ENCODE measurements at regions not wholly inside any gene's neighbourhood (a gene's known extent, or its start where the extent isn't known, plus 50 kb on each side); places are given as distances from the start of the nearest gene placed in this dataset.

GRCh38 chr3:41106691-41107090 is 92.6 kb upstream of the CTNNB1 start:
- DNase-seq (ENCODE audit: low read depth): no peak

DNA sequence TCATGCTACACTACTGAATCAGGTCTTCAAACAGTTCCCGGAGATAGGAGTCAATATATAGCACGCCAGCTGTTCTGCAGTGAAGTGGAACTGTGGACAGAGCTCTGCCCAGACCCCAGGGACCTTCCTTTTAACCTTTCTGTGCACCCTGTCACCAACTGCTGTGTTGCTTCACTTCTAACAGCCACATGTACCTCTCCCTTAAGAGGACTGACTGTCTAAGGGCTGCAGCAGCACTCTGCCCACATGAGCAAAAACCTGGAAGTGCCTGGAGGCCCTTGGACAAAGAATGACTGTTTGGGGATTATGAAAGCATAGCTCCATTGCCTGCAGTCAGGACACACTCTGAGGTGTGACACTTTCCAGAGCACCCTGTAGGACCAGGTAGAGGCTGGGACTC is 88.3 kb upstream of the CTNNB1 start:
- DNase-seq (ENCODE audit: low read depth): no peak

- no peak for DNase-seq (ENCODE audit: low read depth)
Observed at GRCh38 chr3:41112466-41112865, 86.8 kb upstream of the CTNNB1 start.

GRCh38 chr3:41115069-41115468 is 84.2 kb upstream of the CTNNB1 start:
- no peak for DNase-seq (ENCODE audit: low read depth)

DNA sequence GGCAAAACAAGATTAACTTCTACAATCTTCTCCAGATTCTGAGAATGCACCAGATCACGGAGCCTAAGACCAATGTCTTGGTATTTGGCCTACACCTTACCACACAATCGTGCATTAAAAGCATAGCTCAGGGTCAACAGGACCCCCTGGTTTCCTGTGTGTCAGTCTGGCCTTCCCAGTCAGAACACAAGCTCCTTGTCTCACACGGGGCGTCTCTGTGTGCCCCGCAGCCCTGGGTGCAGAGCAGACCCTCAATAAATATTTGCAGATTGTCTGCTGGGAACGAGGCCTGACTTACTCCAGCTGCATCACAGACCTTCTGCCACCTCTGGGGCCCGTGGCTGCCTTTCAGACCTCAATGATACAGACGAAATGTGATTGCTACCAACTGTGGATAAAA is 82.5 kb upstream of the CTNNB1 start:
- no peak for DNase-seq (ENCODE audit: low read depth)

GRCh38 chr3:41117398-41117870 is 81.9 kb upstream of the CTNNB1 start:
- peak; percentile 99 for DNase-seq (ENCODE audit: low read depth)

GRCh38 chr3:41118461-41119390 is 80.6 kb upstream of the CTNNB1 start:
- DNase-seq (ENCODE audit: low read depth): no peak

DNA sequence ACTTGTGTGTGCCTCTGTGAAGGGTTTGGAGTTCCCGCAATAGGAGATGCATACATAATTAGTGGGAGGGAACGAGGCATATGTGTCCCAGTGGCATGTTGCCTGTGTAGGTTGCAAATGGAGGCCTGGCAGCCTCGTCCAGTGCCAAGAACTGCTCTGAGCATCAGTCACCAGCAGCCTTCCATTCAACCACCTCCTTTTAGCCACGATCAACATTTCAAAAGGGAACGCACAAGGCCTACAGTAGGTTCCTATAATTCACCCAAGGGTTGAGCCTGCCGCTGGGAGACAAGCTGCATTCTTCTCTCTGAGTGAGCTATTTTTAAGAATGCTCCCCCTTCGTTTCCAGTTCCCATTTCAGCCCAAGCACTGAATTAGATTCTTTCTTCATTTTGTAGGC is 78.8 kb upstream of the CTNNB1 start:
- DNase-seq (ENCODE audit: low read depth): no peak

DNA sequence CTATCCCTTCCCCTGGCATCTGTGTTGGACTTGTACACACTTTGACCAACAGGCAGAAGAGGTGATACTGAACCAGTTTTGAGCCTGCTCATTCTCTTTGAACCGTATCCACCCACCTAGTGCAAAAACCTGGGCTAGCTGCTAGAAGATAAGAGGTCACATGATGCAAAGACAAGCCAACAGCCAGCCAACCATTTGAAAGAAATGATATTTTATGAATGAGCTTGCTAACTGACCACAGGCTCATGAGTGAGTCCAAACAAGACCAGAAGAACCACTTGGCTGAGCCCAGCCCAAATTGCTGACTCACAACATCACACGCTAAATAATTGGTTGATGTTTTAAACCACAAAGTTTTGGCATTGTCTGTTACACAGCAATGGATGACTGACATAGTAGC is 74.0 kb upstream of the CTNNB1 start:
- DNase-seq (ENCODE audit: low read depth): no peak

- DNase-seq (ENCODE audit: low read depth): no peak
Observed at GRCh38 chr3:41126472-41126871, 72.8 kb upstream of the CTNNB1 start.

DNA sequence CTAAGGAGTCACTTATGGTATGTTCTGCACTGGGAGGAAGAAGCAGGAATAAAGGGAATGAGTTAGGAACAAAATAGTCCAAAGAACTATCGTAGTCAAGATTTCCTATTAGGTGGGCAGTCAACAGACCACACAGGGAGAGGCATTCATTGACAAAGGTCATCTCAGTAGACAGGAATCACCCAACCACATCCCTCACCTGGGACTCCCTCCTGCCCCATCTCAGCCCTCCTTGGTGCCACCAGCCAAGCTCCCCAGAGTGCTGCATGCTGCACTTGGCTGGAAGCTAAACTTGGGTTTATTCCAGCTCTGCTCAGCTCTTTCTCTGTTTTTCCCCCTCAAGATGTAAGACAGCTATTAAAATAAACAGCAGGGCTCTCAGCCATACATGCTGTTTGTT is 72.3 kb upstream of the CTNNB1 start:
- DNase-seq (ENCODE audit: low read depth): no peak

GRCh38 chr3:41127414-41127813 is 71.9 kb upstream of the CTNNB1 start:
- DNase-seq (ENCODE audit: low read depth): no peak

DNA sequence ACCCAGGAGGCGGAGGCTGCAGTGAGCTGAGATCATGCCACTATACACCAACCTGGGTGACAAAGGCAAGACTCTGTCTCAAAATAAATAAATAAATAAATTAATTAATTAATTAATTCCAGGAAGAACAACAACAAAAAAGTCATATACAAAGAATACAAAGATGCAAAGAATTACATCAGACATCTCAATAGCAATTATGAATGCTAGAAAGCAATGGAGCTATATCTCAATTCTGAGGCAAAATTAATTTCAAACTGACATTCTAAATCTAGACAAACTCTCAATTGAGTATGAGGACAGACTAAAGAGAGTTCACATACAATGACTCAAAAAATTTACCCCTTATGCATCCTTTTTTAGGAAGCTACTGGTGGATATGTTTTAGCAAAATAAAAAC is 69.6 kb upstream of the CTNNB1 start:
- DNase-seq (ENCODE audit: low read depth): no peak

GRCh38 chr3:41131224-41131623 is 68.1 kb upstream of the CTNNB1 start:
- DNase-seq (ENCODE audit: low read depth): peak; percentile 8

DNA sequence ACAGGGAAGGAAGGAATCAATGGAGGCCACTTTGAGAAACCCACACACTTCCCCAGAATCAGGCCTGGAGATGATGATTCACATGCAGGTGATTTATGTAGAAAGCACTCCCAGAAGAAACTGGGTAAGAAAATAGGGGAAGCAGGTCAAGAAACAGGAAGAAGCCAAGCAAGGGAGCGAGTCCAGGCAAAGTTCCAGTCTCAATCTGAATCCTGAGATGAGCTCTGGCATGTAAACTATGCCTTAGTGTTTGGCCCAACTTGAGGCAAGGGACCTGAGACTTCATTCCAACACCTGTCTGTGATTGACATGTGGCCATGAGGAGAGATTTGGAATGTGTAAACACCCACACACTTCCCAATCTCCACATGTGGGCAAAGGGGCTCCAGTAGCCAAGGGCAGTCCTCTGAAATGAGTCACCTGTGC is 61.6 kb upstream of the CTNNB1 start:
- DNase-seq (ENCODE audit: low read depth): no peak

DNA sequence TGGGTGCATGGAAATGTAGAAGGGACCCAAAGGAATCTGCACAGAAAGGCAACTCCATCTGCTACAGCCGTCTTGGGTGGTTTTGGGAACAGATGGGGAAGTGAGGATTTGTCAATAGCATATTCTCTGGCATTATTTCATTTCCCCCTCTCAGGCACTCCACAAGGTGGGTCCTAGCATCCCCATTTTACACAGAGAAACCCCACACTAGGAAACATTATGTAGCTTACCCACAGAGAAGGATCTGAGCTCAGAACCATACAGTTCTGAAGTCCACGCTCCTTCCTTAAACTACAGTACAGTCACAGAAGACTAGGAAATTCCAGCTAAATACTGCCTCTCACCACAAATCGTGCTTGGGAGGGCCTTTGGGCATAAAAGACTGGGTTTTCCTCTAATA is 61.2 kb upstream of the CTNNB1 start:
- DNase-seq (ENCODE audit: low read depth): no peak

DNA sequence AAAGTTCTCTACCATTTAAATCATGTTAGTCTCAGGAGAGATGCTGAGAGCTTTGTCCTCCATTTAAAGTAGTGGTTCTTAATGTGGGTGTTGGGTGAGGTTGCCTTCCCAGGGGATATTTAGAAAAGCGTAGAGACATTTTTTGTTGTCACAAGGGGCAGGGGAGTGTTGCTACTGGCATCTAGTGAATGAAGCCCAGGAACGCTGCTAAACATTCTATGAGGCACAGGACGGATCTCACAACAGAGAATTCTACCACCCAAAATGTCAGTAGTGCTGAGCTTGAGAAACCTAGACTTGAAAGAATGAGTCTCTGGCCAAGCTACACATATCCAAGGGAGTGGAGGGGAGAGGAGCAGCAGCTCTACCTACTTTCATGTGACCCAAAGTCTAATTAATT is 60.7 kb upstream of the CTNNB1 start:
- DNase-seq (ENCODE audit: low read depth): no peak

GRCh38 chr3:41140242-41140641 is 59.1 kb upstream of the CTNNB1 start:
- no peak for DNase-seq (ENCODE audit: low read depth)

DNA sequence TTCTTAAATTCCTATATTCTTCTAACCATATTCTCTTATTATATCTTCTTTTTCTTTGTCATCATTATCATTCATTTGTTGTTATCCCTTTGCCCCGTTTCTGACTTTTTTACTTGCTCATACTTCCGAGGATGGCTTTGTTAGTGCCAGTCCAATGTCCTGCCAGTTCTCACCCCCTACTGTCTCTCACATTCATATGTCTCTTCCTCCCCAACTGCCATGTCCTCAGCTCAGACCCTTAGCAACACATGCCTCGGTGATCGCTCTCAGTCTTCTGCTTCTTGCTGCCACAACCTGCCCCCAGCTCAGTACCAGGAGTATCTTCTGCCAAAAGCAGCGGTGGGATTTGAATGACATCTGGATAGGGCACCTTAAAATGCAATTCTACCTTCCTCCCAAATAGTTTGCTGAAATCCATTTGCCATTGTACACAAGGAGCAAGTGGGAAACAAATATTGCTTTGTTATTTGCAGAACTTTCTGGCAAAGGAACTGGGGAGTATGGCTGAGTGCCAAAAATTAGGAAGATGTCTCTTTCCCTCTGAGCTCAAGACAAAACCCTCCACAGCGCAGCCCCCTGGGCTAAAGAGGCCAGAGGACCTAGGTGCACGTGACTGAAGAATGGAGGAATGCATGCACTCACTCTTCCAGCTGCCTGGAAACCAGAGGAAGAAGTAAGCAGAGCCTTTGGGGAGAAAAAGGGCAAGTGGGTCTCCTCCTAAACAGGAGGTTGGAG is 57.7 kb upstream of the CTNNB1 start:
- DNase-seq (ENCODE audit: low read depth): no peak

GRCh38 chr3:41143421-41144031 is 55.8 kb upstream of the CTNNB1 start:
- DNase-seq (ENCODE audit: low read depth): no peak

DNA sequence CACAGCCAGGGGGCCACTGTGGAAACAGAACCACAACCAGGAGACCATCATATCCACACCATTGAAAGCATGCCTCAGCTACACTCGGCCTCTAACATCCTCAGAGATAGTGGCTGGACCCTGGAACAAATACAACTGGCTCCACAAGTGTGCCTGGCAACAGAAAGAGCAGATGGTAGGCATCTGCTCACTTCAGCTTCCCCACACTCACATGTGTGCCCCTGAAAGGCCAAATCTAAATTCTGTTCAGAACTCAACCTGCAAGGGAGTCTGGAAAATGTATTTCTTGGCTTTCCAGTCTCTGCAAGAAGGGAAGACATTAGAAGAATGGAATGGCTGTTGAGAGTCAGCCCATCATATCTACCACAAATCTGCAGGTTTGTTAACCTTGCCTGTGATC is 54.7 kb upstream of the CTNNB1 start:
- no peak for DNase-seq (ENCODE audit: low read depth)

GRCh38 chr3:41148478-41148877 is 50.8 kb upstream of the CTNNB1 start:
- DNase-seq (ENCODE audit: low read depth): peak; percentile 17

- no peak for DNase-seq (ENCODE audit: low read depth)
Observed at GRCh38 chr3:41148901-41149300, 50.4 kb upstream of the CTNNB1 start.
